Activated CD4-positive, alpha-beta T cell treated with anti-CD3 and anti-CD28 coated beads, Interleukin-2, amount 50 U/mL, for 24 hours (primary cell): ENCODE measurements at regions not wholly inside any gene's neighbourhood (a gene's known extent, or its start where the extent isn't known, plus 50 kb on each side); places are given as distances from the start of the nearest gene placed in this dataset.
"Not testable (repeated sequence)": the region's sequence is repeated elsewhere in the genome, so short reads cannot be mapped to it uniquely, and the experiment has no call there.

Experiments
- DNase-seq, 2 donors: peaks; one replicate each; pipeline ENCODE4 v3.0.0-alpha.2; 2020; ENCODE audit warnings: low read depth in 1 of 2, low spot score in 1 of 2

DNA sequence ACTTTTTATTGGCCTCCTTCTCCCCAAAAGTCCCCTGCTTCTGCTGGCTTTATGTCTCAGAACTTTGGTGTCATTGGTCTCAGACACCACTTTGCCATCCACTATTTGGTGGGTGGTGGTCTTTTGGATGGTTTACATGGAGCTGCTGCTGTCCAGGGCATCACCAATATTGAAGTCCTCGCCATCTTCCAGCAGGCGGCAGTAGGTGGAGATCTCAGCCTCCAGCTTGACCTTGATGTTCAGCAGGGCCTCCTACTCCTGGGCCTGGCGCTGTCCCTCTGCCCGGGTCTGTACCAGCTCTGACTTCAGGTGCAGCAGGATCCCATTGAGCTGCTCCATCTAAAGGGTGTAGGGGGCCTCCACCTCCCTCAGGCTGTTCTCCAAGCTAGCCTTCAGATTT is 148.4 kb upstream of the FOXA2 start:
- DNase-seq = no peak

DNA sequence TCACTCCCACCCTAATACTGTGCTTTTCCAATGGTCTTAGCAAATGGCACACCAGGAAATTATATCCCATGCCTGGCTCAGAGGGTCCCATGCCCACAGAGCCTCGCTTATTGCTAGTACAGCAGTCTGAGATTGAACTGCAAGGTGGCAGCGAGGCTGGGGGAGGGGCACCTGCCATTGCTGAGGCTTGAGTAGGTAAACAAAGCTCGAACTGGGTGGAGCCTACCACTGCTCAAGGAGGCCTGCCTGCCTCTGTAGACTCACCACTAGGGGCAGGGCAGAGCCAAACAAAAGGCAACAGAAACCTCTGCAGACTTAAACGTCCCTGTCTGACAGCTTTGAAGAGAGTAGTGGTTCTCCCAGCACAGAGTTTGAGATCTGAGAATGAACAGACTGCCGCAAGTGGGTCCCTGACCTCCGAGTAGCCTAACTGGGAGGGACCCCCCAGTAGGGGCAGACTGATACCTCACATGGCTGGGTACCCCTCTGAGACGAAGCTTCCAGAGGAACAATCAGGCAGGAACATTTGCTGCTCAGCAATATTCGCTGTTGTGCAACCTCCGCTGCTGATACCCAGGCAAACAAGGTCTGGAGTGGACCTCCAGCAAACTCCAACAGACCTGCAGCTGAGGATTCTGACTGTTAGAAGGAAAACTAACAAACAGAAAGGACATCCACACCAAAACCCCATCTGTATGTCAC is 150.7 kb upstream of the FOXA2 start:
- DNase-seq = not testable (repeated sequence)

DNA sequence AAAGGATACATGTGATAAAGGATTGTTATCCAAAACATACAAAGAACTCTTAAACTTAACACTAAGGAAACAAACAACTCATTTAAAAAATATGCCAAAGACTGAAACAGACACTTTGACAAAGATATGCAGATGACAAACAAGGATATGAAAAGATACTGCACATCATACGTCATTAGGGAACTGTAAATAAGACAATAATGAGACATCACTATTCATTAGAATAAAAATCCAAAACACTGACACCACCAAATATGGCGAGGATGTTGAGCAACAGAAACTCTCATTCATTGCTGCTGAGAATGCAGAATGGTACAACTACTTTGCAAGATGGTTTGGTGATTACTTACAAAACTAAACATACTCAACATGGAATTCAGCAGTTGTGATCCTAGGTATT is 156.5 kb upstream of the FOXA2 start:
- DNase-seq = no peak

DNA sequence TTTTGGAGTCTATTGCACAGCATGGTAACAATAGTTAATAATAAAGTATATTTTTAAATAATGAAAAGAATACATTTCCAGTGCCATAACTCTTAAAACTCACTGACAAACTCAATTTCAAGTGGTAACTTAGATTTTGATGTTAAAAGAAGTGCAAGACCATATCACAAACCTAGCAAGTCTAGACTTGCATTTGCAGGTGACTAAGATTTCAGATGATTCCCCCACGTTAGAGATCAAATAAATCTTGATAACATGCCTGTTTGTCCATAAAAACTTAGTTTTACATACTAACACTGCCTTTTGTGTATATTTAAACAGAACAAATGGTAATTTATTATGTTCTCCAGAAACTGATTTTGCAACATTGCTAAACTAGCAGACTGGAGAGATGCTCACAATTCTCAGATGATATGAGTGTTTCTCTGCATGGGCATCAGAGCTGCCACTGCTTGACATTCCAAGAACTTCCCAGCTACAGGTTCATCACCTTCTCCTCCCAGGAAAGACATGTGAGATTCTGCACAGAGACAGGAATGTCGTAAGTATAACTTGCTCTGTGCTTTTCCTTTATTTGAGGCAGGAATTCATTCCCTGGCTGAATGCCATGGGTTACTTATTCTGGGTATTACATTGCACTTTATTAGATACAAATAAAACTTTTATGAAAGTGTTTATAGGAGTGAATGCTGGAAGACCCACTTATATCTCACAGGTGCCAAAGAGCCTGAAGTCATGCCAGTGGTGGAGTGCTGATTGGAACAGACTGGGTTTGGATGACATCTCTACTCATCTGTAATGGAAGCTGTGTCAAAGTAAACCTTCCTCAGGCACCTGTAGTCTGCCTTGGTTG is 160.2 kb upstream of the FOXA2 start:
- no peak for DNase-seq

DNA sequence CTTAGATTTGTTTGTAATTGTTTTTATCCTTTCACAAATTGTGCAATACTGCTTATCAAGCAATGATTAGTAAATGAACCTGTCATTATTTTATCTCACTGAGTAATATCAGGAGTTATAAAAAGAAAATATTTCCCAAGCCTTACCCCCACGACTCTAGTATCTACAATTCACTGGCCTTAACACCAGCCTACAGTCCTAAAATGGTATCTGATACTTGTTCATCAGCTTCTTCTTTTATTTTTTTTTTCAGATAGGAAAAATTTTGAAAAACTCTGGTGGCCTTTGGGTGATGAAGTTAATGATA is 160.8 kb upstream of the FOXA2 start:
- DNase-seq = no peak

DNA sequence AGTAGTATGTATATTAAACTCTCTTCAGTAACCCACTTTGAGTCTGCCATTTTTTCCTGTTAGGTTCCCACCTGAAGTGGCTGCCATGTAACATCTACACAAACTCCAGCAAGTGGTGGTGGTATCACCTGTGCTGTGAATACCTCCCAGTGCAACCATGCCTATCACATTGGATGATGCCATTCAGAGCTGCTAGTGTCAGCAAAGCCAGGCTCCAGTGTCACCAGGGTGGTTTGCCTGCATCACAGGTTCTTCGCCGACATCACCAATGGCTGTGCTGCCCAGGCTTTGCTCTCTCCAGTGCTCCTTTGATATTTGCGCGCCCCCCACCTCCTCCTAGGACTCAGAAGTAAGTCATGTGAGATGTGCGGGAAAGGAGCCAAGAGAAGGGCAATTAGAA is 162.6 kb upstream of the FOXA2 start:
- no peak for DNase-seq

DNA sequence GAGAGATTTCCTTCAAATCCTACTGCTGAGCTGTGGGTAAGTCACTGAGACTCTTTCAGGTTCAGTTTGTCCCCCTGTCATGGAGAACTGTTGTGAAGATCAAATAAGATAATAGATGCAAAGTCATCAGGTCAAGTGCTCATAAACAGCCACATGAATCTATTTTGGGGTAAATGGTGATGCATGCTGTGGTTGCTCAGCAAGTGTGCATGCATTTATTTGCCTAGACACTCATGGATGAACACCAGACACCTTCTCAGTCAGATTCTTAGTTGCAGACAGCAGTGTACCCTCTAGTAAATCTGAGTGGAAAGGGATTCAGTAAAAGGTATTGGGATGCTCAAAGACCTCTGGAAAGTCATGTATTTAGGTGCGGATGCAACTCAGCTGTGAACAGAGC is 168.0 kb upstream of the FOXA2 start:
- DNase-seq = no peak

DNA sequence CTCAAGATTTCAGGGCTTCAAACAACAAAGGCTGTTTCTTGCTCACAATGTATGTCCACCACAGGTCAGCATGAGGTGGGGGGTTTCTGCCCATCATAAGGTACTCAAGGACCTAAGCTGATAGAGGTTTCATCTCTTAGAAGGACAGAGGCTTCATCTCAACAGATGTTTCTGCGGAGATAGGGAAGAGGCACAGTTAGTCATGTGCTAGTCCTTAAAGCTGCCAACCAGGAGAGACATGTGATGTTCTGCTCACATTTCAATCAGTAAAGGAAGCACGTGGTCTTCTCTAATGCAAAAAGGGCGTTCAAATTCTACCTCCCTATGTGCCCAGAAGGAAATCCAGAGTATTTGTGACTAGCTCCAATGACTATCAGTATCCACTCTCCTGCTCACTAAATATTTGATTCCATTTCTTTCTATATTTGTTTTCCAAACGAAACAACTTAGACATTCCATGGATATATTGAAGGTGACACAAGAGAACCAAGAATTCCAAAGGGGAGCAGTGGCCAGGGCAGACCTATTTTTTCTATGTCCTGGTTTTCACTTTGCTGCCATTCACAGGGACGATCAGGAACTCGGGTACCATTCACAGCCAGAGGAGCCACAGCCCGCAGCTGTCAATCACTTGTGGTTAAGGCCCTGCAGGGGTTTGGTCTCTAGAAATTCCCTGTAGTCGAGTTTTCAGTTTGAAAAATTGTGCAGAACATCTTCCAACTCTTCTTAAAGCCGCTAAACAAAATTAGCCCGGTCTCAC is 173.2 kb upstream of the FOXA2 start:
- no peak for DNase-seq

DNA sequence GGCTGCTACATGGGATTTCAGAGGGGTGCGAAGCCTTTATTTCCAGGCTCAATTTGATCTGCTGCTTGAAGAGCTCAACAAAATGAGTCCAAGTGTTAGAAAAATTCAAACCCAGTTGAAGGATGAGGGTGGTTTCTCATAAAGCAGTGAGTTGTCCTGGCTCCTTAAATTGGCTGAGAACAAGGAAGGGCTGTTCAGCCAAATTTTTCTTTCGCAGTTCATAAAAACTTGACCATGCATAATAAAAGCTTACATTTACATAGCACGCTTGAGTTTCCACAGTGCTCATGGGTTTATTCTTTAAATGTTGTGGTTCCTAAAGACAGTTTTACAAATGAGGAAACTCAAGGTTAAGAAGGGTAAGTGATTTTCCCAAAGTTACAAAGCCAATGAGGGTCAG is 174.4 kb upstream of the FOXA2 start:
- DNase-seq = no peak

DNA sequence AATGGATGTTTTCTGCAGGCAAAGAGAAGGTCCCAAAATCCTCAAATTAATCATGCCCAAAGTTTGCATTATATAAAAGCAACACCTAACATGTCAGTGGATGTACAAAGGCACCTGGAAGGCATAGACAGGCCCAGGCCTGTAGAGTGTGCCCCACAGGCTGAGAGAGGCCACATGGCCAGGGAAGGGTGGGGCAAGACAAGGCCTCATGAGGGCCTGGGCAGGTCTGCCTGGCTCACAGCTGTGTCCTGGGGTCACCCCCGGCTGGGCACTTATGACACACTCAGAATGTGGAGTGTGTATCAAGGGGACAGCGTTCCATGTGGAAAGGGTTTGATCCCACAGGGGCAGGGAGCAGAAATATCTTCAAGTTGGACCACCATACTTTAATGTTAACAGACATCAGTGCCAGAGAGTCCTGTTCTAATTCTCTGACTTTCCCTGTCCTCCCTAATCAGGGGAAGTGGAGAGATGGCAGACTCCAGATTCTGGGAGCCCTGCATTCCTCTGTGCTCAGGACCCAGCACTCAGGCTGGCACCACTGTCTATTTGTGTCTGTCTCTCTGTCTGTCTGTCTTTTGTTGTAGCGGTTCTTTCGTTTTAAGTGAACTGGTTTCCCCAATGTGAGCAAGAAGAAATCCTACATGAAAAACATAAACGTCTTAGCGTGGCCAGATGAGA is 178.3 kb upstream of the FOXA2 start:
- DNase-seq = no peak

DNA sequence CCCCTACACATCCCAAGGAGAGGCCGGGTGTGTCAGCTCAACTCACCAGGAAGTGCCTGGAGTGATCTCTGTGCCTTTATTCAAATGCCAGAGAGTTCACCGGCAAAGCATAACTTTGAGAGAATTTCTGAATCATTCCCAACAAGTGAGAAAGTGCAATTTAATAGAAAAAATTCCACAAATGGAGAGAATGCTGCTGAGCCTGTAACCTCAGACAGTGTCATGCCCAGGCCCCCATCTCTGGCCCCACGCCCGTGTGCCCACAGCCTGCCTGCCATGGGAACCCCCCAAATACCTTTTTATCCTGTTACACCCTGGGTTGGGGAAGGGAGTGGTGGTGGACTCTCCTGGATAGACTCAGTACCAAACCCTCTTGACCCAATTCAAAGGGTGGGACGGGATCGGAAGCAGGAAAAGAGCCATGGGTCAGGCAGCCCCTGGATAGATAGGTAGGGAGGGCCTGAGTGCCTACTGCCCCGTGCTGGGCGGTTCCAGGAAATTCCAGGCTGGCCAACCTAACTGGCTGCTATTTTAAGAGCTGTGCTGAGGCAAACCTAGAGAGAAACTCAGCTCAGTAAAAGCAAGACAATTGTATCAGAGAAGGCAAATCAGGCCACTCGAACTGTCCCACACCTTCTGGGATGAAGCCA is 179.0 kb upstream of the FOXA2 start:
- no peak for DNase-seq

DNA sequence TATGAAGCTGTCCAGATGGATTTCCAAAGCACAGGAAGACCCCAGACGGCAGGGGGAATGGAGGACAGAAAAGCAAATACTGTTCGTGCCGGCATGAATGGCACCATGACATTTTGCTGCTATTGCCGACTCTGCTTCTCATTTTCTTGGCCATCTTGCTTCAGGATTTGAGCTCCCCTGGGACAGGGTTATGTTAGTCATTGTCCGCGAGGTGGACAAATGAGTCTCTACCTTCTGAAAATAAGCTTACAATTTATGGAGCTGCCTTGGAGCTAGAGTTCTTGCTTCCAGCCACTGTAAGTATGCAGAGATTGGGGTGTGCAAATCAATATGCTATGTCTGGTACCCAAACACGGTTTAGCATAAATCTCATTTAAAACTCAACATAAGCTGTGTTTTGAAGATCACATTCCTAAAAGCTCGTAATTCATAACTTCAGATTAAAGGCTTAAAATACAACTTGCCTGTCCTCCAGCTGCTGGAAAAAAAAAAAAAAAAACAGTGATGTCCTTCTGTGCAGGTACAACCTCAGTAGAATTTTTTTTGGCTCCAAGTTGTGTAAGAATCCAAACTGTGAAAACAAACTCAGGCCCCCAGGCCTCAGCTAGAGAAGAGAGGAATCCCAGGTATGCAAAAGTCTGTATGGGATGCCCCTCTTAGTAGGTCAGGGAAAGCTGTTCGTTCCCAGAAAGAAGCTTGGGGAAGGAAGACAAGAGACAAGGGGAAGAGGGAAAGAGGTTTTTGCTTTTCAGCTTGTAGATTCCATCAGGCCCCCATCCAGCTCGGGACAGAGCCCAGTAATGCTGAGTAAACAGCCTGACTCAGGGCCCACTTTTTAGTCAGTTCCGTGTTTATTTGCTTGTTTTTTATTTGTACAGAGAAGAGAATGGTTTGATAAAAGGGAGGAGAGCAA is 184.2 kb upstream of the FOXA2 start:
- DNase-seq = no peak

DNA sequence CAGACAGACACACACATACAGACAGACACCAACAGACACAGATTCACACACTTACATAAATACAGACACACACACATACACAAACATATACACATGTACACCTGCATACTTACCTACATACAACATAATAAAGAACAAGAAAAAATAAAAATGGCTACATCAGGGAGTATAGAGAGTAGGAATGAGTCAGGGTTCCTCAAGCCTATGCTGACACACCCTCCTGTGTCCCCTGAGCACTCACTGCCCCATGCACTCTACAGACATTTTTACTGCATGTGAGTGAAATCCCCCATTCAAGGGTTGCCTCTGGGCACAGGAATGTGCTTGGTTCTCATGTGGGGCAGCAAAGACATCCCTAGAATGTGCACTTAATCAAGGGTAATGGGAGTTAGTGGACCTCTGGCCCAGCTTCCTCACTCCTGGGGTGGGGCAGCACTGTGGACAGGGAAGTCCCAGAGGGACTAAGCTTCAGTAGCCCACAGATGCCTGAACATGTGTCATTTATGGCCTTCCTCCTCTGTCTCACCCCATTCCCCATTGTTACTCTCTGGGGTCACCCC is 185.9 kb upstream of the FOXA2 start:
- no peak for DNase-seq

DNA sequence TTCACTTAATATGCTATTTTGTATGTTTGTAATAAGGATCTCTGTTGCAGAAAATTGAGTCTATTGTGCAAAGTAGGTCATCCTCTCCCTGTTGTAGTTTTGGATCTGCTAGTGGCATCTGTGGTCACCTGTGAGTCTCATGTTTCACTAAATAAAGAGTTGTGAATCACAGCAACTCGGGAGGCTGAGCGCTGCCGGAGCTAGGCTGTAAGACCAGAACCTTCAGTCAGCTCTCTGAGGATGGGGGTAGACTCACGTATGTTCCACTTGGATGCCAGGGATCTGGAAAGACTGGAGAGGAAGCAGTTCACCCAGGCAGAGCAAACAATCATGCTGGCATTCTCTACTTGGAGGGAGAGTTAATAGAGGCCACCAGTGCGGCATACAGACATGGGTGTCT is 187.3 kb upstream of the FOXA2 start:
- no peak for DNase-seq

DNA sequence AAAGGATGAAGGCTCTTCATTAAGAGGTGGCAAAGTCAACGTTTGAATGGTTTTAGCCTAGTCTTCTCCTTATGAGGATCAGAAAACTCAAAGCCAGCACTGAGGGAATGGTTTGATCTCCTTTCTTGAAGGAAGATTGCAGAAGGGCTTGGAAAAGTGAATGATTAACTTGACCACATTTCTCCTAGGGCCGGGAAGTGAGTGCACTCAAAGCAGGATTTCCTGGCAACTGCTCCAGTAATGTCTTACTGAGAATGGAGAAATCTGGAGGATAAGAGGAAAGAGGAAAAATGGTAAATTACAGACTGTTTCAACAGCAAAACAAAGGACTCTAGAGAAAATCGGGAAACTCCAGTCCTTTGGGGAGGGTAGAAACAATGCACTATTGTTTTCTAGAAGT is 189.0 kb upstream of the FOXA2 start:
- DNase-seq = no peak

DNA sequence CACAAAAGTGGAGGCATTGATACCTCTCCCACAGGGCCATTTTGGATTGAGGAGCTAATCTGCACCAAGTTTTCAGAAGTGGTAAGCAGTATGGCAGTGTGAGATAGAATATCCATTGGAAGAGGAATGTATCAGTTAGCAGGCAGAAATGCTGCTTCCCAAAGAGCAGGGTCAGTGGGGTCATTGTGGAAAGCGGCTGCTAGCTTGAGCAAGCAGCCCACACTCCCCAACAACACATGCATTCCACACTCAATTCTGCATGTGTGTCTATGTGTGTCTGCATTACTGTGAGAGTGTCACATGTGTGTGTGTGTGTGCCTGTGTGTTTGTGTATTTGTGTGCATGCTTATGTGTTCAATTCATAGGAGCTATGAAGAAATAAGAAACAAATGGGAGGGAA is 190.9 kb upstream of the FOXA2 start:
- no peak for DNase-seq

DNA sequence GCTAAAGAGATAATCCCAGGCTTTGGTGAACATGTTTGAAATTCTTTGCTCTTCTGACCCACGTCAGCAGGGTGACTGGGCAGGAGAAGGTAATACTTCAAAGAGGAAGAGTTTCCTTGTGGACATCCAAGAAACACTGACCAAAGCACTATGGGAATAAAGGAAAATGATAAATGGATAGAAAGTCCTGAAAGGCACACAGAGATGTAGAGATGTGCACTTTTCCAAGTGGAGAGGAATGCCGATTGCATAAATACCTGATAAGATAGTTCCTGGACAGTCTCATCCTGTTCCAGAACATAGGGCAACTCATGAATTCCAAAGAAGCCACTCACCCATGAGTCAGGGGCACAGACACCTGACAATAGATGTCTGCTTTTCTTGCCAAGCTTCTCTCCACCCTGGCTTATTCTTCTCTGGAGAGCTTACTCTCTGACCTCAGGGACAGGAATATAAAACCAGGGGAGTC is 191.3 kb upstream of the FOXA2 start:
- no peak for DNase-seq

DNA sequence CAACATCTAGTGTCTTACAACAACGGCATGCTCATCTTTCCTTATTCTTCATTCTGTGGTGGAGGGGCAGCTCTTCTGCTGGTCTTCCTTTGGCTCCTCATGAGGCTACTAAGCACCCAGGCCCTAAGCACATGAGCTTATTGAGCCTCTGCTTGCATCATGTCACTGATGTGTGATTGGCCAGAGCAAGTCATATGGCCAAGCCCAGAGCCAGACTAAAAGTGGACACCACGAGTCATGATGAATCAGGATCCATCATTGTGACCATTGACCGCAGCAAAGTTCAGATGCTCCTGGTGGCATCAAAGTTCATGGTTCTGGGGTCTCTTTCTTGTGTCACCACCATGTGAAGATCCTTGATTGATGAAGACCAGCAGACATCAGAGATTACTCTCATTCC is 192.0 kb upstream of the FOXA2 start:
- no peak for DNase-seq

DNA sequence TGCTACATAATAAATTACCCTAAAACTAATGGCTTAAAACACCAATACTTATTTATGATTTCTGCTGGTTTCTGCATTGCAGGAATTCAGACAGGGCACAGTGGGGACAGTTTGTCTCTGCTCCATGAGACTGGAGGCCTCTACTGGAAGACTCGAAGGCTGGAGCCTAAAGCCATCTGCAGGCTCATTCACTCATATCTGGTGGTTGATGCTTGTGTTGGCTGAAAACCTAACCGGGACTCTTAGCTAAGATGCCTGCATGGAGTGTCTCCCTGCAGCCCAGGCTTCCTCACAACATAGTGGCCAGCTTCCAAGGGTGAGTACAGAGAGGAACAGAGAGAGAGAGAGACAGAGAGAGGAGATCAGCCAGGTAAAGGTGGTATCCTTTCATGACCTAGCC is 195.5 kb upstream of the FOXA2 start:
- no peak for DNase-seq

DNA sequence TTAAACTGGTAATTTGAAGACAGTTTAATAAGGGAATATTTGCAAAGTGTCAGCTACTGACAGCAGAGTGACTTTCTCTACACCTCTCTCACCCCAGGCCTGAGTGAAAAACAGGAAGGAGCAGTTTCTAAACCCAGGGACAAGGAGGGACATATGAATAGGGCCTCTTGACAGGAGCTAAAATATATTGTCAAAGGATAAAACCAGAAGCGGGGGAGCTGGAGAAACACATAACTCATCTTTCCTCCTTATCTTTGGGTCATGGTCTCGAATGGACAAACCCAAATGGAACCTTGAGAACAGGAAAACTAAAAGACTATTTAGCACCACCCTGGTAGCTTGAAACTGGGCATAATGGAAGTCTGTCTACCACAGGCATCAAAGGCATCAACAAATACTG is 197.5 kb upstream of the FOXA2 start:
- DNase-seq = no peak
